ENCODE measurements at regions not wholly inside any gene's neighbourhood (a gene's known extent, or its start where the extent isn't known, plus 50 kb on each side); places are given as distances from the start of the nearest gene placed in this dataset.

DNA sequence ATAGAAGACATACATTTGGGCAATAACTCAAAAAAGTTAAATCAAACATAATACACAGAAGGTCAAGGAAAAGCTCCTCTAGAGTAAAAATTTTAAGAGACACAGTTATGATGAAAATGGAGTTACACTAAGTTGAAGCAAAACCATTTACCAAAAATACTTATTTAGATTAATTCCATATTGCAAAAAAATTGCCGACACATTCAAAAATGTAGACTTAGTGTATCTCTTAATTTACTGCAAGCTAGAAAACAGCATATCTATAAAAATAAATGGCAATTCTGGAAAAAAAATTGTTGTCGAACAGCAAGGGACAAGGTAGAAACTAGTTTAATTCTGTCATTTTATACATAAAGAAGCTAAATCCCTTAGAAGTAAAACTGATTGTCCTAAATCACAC, 248.7 kb upstream of the KIF2B start:
- H3K27me3 Mint-ChIP-seq (ENCODE audit: insufficient read depth) = no peaks in the 10 kb centered on the region; the same call in 1 of the 2 replicates
- H3K9me3 Mint-ChIP-seq = peaks cover 34% of the 10 kb centered on the region
- no peak overlapping the region for H3K4me3 Mint-ChIP-seq
- no peaks in the 10 kb centered on the region for H3K36me3 Mint-ChIP-seq (ENCODE audit: low read depth)
- no peak for DNase-seq
- TF ChIP-seq, protein P1, sequence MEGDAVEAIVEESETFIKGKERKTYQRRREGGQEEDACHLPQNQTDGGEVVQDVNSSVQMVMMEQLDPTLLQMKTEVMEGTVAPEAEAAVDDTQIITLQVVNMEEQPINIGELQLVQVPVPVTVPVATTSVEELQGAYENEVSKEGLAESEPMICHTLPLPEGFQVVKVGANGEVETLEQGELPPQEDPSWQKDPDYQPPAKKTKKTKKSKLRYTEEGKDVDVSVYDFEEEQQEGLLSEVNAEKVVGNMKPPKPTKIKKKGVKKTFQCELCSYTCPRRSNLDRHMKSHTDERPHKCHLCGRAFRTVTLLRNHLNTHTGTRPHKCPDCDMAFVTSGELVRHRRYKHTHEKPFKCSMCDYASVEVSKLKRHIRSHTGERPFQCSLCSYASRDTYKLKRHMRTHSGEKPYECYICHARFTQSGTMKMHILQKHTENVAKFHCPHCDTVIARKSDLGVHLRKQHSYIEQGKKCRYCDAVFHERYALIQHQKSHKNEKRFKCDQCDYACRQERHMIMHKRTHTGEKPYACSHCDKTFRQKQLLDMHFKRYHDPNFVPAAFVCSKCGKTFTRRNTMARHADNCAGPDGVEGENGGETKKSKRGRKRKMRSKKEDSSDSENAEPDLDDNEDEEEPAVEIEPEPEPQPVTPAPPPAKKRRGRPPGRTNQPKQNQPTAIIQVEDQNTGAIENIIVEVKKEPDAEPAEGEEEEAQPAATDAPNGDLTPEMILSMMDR (IDR thresholded peaks at IDR 0.05) = no peak
- no peak overlapping the region for H3K27ac Mint-ChIP-seq
- H3K4me1 Mint-ChIP-seq (ENCODE audit: low read depth) = no peaks in the 10 kb centered on the region

DNA sequence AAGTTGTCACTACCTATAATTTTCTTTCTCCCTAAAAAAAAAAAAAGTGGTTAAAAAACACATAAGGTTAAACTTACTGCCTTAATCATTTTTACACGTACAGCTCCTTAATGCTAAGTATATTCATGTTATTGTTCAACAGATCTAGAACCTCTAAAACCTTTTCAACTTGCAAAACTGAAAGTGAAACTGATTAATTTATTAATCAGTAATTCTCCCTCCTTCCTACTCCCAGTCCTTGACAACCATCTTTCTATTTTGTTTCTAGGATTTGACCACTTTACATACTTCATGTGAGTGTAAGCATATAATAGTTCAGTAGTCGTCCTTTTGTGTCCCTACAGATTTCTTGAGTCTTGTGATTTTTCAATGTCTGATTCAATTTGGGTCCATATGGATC, 251.4 kb upstream of the KIF2B start:
- peaks cover 18% of the 10 kb centered on the region for H3K9me3 Mint-ChIP-seq
- no peak overlapping the region for H3K4me3 Mint-ChIP-seq
- no peaks in the 10 kb centered on the region for H3K36me3 Mint-ChIP-seq (ENCODE audit: low read depth)
- TF ChIP-seq, protein P1 (IDR thresholded peaks at IDR 0.05) = no peak
- H3K27ac Mint-ChIP-seq = no peak overlapping the region
- no peak for DNase-seq
- H3K27me3 Mint-ChIP-seq (ENCODE audit: insufficient read depth) = no peaks in the 10 kb centered on the region; the same call in 1 of the 2 replicates
- no peaks in the 10 kb centered on the region for H3K4me1 Mint-ChIP-seq (ENCODE audit: low read depth)

DNA sequence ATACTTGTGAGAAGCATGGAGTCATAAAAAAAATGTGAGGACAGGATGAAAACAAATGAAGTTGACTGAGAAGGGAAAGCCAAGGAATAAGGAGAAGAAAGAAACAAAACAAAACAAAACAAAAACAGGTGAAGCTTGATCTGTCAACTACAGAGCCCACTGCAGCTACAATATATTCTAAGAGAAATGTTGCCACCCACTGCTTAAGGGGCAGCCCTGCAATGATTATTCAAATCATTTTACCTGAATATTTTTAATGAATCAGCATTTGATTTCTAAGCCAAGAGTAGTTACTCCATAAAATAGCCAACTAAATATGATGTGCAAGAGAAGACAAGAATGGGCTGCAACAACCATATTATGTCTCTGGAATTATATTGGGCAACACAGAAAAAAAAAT, 252.0 kb upstream of the KIF2B start:
- Mint-ChIP-seq H3K27ac (no peak overlapping the region), H3K4me1 (ENCODE audit: low read depth) (no peaks in the 10 kb centered on the region), H3K27me3 (ENCODE audit: insufficient read depth) (no peaks in the 10 kb centered on the region; the same call in 1 of the 2 replicates), H3K4me3 (no peak overlapping the region), H3K36me3 (ENCODE audit: low read depth) (no peaks in the 10 kb centered on the region), H3K9me3 (peaks cover 17% of the 10 kb centered on the region)
- TF ChIP-seq, protein P1 (IDR thresholded peaks at IDR 0.05) = no peak
- DNase-seq = no peak

DNA sequence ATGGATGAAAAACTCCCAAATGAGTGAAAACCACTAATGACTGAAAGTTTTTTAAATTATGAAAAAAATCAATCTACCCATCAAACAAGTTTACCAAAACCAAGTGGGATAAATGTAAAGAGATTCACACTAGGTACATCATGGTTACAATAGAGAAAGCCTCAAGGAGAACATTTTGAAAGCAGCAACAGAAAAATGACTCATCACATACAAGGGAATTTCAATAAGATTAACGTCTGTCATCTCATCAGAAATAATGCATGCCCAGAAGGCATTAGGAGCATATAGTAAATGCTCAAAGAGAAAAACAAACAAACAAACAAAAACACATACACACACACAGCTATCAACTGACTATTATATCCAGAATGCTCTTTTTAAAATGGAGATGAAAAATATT, 261.8 kb upstream of the KIF2B start:
- no peak overlapping the region for H3K27ac Mint-ChIP-seq
- TF ChIP-seq, protein P1 (IDR thresholded peaks at IDR 0.05) = no peak
- no peaks in the 10 kb centered on the region for H3K27me3 Mint-ChIP-seq (ENCODE audit: insufficient read depth)

DNA sequence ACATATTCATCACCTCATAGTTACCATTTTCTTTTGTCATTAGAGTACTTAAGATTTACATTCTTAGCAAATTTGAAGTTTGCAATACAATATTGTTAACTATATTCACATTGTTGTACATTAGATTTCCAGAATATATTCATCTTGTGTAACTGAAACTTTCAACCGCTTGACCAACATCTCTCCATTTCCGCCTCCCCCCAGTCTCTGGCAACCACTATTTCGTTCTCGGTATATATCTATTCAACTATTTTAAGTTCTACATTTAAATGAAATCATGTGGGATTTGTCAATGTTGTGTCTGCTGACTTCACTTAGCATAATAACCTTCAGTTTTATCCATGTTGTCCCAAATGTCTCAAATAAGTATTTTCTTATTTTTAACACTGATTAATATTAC, 274.5 kb upstream of the KIF2B start:
- TF ChIP-seq, protein P1 (IDR thresholded peaks at IDR 0.05) = no peak
- no peak overlapping the region for H3K27ac Mint-ChIP-seq
- no peaks in the 10 kb centered on the region for H3K4me1 Mint-ChIP-seq (ENCODE audit: low read depth)
- no peak overlapping the region for H3K4me3 Mint-ChIP-seq
- no peaks in the 10 kb centered on the region for H3K27me3 Mint-ChIP-seq (ENCODE audit: insufficient read depth)
- peaks cover 36% of the 10 kb centered on the region for H3K9me3 Mint-ChIP-seq
- H3K36me3 Mint-ChIP-seq (ENCODE audit: low read depth) = no peaks in the 10 kb centered on the region
- no peak for DNase-seq

More for the DNA sequence above, 261.8 kb upstream of the KIF2B start:
- Mint-ChIP-seq H3K4me3 (no peak overlapping the region), H3K9me3 (peaks cover 26% of the 10 kb centered on the region), H3K36me3 (ENCODE audit: low read depth) (no peaks in the 10 kb centered on the region; the same call in none of the 2 replicates), H3K4me1 (ENCODE audit: low read depth) (no peaks in the 10 kb centered on the region)
- DNase-seq = no peak

DNA sequence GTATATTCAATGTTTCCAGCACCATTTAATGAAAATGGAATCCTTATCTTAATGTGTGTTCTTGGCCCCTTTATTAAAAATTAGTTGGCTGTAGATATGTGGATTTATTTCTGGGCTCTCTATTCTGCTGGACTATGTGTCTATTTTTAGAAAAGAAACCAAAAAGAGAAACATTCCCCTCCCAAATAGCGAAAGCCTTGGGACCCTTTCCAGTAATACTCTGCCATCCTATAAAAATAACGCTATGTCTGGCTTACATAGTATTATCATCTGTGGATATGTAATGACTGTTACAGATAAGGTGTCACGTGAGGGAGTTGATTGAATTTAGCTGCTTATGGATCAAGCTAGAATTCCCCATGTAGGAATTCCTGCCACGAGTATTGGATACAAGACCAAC, 279.3 kb upstream of the KIF2B start:
- H3K36me3 Mint-ChIP-seq (ENCODE audit: low read depth) = no peaks in the 10 kb centered on the region
- no peaks in the 10 kb centered on the region for H3K27me3 Mint-ChIP-seq (ENCODE audit: insufficient read depth)

More for the DNA sequence above, 279.3 kb upstream of the KIF2B start:
- no peak for DNase-seq
- Mint-ChIP-seq H3K4me3 (no peak overlapping the region), H3K9me3 (peaks cover 33% of the 10 kb centered on the region), H3K4me1 (ENCODE audit: low read depth) (no peaks in the 10 kb centered on the region), H3K27ac (no peak overlapping the region)
- TF ChIP-seq, protein P1 (IDR thresholded peaks at IDR 0.05) = no peak
